Tibial artery (tissue), 4 donors: ENCODE measurements at regions not wholly inside any gene's neighbourhood (a gene's known extent, or its start where the extent isn't known, plus 50 kb on each side); places are given as distances from the start of the nearest gene placed in this dataset.

ENCODE experiments used
- DNase-seq, 2 donors: peaks; one replicate each; pipeline ENCODE4 v3.0.0-alpha.2; 2019
- H3K27ac ChIP-seq, 2 donors: fragments of 200-600 bp; sonication (generic) in 1 of 2; 1 replicate in 1 of 2; 2 replicates in 1 of 2; pipeline ENCODE4 v1.5.1; 2018 to 2019; ENCODE audit warnings: mild to moderate bottlenecking in 1 of 2
- H3K27me3 ChIP-seq, 2 donors: fragments of 200-600 bp; sonication (generic) in 1 of 2; one replicate each; pipeline versions ENCODE4 v1.5.1 to v1.6.0; 2016 to 2019
- H3K36me3 ChIP-seq, 3 donors: fragments of 200-600 bp; sonication (generic) in 2 of 3; one replicate each; pipeline ENCODE4 v1.5.1; 2016 to 2019; ENCODE audit warnings: mild to moderate bottlenecking in 2 of 3
- H3K4me1 ChIP-seq, 4 donors: fragments of 200-600 bp; sonication (generic) in 2 of 4; 1 replicate in 3 of 4; 2 replicates in 1 of 4; pipeline ENCODE4 v1.5.1; 2016 to 2019
- H3K4me3 ChIP-seq, 2 donors: fragments of 200-600 bp; sonication (generic) in 1 of 2; 1 replicate in 1 of 2; 2 replicates in 1 of 2; pipeline ENCODE4 v1.5.1; 2018 to 2019; ENCODE audit warnings: mild to moderate bottlenecking in 2 of 2
- H3K9me3 ChIP-seq, 3 donors: fragments of 200-600 bp; sonication (generic) in 1 of 3; one replicate each; pipeline ENCODE4 v1.5.1; 2016 to 2019
- intact Hi-C: fragments of 100-400 bp; cut with DNase I; formaldehyde crosslinking; loops from one replicate; pipeline ENCODE4 v1.15.0; 2023; ENCODE audit warnings: low total_unique reads
- TF ChIP-seq, protein P1 (sequence below), 2 experiments: fragments of 200-600 bp in 1 of 2; fragments of 450-650 bp in 1 of 2; IDR thresholded peaks; one replicate each; pipeline ENCODE4 v1.5.1; 2017 to 2019; ENCODE audit warnings: antibody characterized with exemption in 2 of 2, mild to moderate bottlenecking in 1 of 2, moderate library complexity in 1 of 2

DNA sequence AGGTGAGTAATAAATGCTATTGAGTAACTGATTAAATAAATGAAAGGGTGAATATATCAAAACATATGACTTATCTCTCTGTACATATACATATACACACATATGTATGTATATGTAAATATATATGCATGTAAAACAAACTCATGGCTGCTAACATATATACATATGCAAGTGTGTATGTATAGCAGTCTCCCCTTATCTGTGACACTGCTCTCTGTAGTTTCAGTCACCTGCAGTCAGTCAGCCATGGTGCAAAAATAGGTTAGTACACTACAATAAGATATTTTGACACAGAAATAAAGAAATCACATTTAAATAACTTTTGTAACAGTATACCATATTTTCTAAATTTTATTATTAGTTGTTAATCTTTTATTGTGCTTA lies 467.4 kb downstream of the EPHA5 start:
- H3K27me3 ChIP-seq: no peaks in the 10 kb centered on the region
- H3K27ac ChIP-seq: no peak overlapping the region
- no peak overlapping the region for H3K4me3 ChIP-seq
- H3K36me3 ChIP-seq: no peaks in the 10 kb centered on the region
- no peaks in the 10 kb centered on the region for H3K9me3 ChIP-seq
- DNase-seq: no peak
- TF ChIP-seq, protein P1, sequence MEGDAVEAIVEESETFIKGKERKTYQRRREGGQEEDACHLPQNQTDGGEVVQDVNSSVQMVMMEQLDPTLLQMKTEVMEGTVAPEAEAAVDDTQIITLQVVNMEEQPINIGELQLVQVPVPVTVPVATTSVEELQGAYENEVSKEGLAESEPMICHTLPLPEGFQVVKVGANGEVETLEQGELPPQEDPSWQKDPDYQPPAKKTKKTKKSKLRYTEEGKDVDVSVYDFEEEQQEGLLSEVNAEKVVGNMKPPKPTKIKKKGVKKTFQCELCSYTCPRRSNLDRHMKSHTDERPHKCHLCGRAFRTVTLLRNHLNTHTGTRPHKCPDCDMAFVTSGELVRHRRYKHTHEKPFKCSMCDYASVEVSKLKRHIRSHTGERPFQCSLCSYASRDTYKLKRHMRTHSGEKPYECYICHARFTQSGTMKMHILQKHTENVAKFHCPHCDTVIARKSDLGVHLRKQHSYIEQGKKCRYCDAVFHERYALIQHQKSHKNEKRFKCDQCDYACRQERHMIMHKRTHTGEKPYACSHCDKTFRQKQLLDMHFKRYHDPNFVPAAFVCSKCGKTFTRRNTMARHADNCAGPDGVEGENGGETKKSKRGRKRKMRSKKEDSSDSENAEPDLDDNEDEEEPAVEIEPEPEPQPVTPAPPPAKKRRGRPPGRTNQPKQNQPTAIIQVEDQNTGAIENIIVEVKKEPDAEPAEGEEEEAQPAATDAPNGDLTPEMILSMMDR (IDR thresholded peaks at IDR 0.05): no peak
- intact Hi-C loops: no loop called here
- H3K4me1 ChIP-seq: no peaks in the 10 kb centered on the region

DNA sequence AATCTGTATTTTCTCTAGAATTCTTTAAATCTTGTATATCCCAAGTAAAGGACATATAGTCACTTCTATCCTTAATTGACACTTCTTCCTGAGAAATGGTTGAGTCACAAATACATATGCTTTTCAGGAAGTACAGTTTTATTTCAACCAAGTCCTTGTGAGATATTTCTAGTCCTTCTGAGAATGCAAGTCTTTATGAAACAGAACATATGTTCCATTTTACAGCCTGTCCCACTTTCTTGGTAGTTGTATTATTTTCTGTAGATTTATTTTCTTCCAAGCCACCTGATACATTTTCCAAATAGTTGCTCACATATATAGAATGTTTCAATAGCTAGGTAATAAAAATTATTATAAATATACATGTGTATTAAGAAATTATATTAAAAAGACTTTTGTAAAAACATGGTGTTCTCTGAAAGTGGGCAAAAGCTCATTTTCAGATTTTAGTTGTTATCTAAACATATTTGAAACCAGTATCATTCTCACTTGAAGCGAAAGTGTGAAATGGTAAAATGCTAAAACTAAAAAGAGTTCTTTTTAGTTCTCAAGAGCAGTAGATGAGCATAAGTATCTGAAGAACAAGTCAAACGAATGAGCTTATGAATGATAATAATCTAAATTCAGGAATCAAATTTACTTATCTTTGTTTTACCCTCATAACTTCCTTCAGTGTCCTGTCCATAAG lies 468.0 kb downstream of the EPHA5 start:
- intact Hi-C loops: no loop called here
- no peaks in the 10 kb centered on the region for H3K27me3 ChIP-seq
- no peak overlapping the region for H3K27ac ChIP-seq
- TF ChIP-seq, protein P1 (IDR thresholded peaks at IDR 0.05): no peak
- no peak overlapping the region for H3K4me3 ChIP-seq
- no peaks in the 10 kb centered on the region for H3K36me3 ChIP-seq
- DNase-seq: no peak
- no peaks in the 10 kb centered on the region for H3K9me3 ChIP-seq
- no peaks in the 10 kb centered on the region for H3K4me1 ChIP-seq

DNA sequence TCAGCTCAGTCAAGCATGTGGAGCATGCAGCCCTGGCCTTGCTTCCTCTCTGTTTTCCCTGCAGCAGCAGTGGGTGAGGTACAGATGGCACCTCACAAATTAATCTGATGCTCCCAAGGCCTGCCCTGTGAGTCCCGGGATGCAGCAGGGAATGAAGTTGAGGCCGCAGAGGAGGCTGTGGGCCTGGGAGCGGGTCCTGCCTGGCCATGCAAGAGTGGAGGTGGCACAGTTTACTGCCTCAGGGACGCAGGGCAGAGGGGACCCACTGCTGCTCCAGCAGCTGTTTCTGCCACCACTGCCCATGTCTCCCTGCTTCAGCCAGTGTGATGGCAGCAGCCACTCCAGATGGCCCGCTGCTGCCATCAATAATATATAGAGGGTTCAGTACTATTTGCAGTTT lies 474.6 kb downstream of the EPHA5 start:
- H3K9me3 ChIP-seq: no peaks in the 10 kb centered on the region
- H3K27ac ChIP-seq: no peak overlapping the region
- H3K27me3 ChIP-seq: no peaks in the 10 kb centered on the region
- H3K36me3 ChIP-seq: no peaks in the 10 kb centered on the region
- TF ChIP-seq, protein P1 (IDR thresholded peaks at IDR 0.05): no peak
- H3K4me1 ChIP-seq: no peaks in the 10 kb centered on the region
- no peak overlapping the region for H3K4me3 ChIP-seq
- no peak for DNase-seq
- intact Hi-C loops: no loop called here

DNA sequence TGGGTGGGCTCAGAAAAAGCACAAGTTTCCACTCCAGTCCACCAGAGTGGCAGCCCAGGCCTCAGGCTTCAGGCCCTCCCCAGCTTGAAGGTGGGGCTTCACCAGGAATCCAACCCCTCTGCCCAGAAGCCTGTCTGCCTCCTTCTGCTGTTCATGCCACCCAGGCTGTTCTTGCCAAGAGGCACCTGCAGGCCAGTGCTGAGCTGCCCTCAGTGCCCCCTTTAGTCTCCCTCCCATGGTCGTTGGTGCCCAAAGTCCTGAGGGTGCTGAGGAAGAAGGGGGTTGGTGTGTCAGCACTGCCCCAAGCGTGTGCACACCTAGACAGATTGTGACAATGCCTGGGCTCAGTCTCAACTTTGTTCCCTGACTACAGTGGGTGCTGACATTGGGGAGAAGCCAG lies 475.3 kb downstream of the EPHA5 start:
- Histone ChIP-seq H3K36me3 (no peaks in the 10 kb centered on the region), H3K27ac (no peak overlapping the region), H3K27me3 (no peaks in the 10 kb centered on the region), H3K4me1 (no peaks in the 10 kb centered on the region), H3K9me3 (no peaks in the 10 kb centered on the region), H3K4me3 (no peak overlapping the region)
- TF ChIP-seq, protein P1 (IDR thresholded peaks at IDR 0.05): no peak
- intact Hi-C loops: no loop called here
- no peak for DNase-seq

- intact Hi-C loops: no loop called here
- H3K36me3 ChIP-seq: no peaks in the 10 kb centered on the region
- no peak overlapping the region for H3K27ac ChIP-seq
- no peaks in the 10 kb centered on the region for H3K4me1 ChIP-seq
- peak in 1 of 2 donors; percentile 53 for DNase-seq
- TF ChIP-seq, protein P1 (IDR thresholded peaks at IDR 0.05): no peak
- no peak overlapping the region for H3K4me3 ChIP-seq
- H3K27me3 ChIP-seq: no peaks in the 10 kb centered on the region
- no peaks in the 10 kb centered on the region for H3K9me3 ChIP-seq
Measured at GRCh38 chr4:65193985-65194384, 476.3 kb downstream of the EPHA5 start.

- DNase-seq: no peak
- H3K27me3 ChIP-seq: no peaks in the 10 kb centered on the region
- H3K4me1 ChIP-seq: no peaks in the 10 kb centered on the region
- no peaks in the 10 kb centered on the region for H3K9me3 ChIP-seq
- TF ChIP-seq, protein P1 (IDR thresholded peaks at IDR 0.05): no peak
- H3K4me3 ChIP-seq: no peak overlapping the region
- H3K27ac ChIP-seq: no peak overlapping the region
- H3K36me3 ChIP-seq: no peaks in the 10 kb centered on the region
- intact Hi-C loops: no loop called here
Measured at GRCh38 chr4:65190780-65191179, 479.5 kb downstream of the EPHA5 start.
